ENCODE measurements at regions not wholly inside any gene's neighbourhood (a gene's known extent, or its start where the extent isn't known, plus 50 kb on each side); places are given as distances from the start of the nearest gene placed in this dataset.

DNA sequence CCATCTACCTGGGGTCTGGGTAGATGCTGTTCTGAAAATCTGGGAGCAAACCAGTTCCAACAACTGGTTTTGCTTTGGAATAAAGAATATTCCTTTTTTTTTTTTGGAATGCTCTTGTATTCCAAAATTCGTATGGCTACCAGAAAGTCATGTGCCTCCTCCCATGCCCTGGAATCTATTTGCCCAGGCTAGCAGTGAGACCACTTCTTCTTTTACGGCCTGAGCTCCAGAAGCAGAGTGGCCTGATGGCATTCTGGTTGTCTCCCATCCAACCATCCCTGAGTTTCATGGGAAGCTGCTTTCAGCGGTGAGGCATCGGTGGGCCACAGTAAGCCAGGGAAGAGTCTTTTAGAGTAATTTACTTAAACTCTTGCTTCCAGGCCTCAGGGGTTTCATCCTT lies 113.4 kb upstream of the RAB4A start:
- Histone ChIP-seq H3K4me1 (ENCODE audit: insufficient read depth) (peaks cover 3% of the 10 kb centered on the region), H3K4me3 (no peak overlapping the region), H3K9me2 (replicated peaks; ENCODE audit: insufficient read depth) (no peaks in the 10 kb centered on the region)

DNA sequence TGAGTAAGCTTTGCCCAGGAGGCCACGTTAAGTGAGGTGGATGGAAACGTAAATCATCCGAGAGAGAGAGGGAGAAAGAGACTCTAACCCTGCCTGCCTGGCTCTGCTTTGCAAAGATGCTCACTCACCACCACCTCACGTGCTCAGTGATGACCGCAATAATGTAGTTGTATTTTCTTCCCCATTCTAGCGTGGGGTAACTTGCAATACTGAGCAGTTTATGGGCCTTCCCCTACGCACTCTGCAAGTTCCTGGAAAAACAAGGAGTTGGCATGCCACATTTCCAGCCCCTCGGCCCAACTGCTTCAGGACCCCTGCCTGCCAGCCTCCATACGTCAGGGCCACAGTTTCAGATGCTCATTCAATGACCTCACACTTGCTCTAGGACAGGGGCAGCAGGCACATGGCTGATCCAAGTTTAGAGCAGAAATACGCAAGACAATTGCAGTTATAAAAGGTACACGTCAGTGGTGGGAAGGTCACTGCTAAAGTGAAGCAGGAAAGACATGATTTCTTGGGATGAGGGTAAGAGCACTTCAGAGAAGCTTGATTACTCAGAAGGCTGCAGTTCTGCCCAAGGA lies 112.5 kb upstream of the RAB4A start:
- Histone ChIP-seq H3K9me3 (ENCODE audit: low read depth) (no peaks in the 10 kb centered on the region), H3K36me3 (replicated peaks; ENCODE audit: insufficient read depth, low read depth) (no peaks in the 10 kb centered on the region), H3K4me1 (ENCODE audit: insufficient read depth) (peaks cover 3% of the 10 kb centered on the region), H4K20me1 (ENCODE audit: insufficient read depth, poor library complexity, severe bottlenecking) (no peaks in the 10 kb centered on the region), H3K4me2 (no peak overlapping the region), H3K79me2 (no peaks in the 10 kb centered on the region), H3K27me3 (no peaks in the 10 kb centered on the region), H2AFZ (no peak overlapping the region), H3K27ac (no peak overlapping the region), H3K9me2 (replicated peaks; ENCODE audit: insufficient read depth) (no peaks in the 10 kb centered on the region), H3K4me3 (no peak overlapping the region)
- 77% methylated on average over 11 of the region's 11 CpGs for WGBS (ENCODE audit: low lambda C conversion rate, missing lambda C conversion rate)
- no peak for TF ChIP-seq EZH2 (IDR thresholded peaks at IDR 0.05; ENCODE audit: borderline replicate concordance)
- TF ChIP-seq, protein P1, sequence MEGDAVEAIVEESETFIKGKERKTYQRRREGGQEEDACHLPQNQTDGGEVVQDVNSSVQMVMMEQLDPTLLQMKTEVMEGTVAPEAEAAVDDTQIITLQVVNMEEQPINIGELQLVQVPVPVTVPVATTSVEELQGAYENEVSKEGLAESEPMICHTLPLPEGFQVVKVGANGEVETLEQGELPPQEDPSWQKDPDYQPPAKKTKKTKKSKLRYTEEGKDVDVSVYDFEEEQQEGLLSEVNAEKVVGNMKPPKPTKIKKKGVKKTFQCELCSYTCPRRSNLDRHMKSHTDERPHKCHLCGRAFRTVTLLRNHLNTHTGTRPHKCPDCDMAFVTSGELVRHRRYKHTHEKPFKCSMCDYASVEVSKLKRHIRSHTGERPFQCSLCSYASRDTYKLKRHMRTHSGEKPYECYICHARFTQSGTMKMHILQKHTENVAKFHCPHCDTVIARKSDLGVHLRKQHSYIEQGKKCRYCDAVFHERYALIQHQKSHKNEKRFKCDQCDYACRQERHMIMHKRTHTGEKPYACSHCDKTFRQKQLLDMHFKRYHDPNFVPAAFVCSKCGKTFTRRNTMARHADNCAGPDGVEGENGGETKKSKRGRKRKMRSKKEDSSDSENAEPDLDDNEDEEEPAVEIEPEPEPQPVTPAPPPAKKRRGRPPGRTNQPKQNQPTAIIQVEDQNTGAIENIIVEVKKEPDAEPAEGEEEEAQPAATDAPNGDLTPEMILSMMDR (IDR thresholded peaks at IDR 0.05; ENCODE audit: poor library complexity): no peak
- TF ChIP-seq EZH2phosphoT487 (IDR thresholded peaks at IDR 0.05; ENCODE audit: low read depth, severe bottlenecking, unreplicated experiment): no peak
- DNase-seq (ENCODE audit: low spot score): no peak

More for the DNA sequence above, 113.4 kb upstream of the RAB4A start:
- no peak overlapping the region for H3K4me2 ChIP-seq
- TF ChIP-seq EZH2 (IDR thresholded peaks at IDR 0.05; ENCODE audit: borderline replicate concordance) (no peak), EZH2phosphoT487 (IDR thresholded peaks at IDR 0.05; ENCODE audit: low read depth, severe bottlenecking, unreplicated experiment) (no peak)
- TF ChIP-seq, protein P1 (IDR thresholded peaks at IDR 0.05; ENCODE audit: poor library complexity): no peak
- no peaks in the 10 kb centered on the region for H3K27me3 ChIP-seq
- no peaks in the 10 kb centered on the region for H3K79me2 ChIP-seq
- WGBS (ENCODE audit: low lambda C conversion rate, missing lambda C conversion rate): 93% methylated on average over 4 of the region's 4 CpGs
- no peaks in the 10 kb centered on the region for H3K9me3 ChIP-seq (ENCODE audit: low read depth)
- H4K20me1 ChIP-seq (ENCODE audit: insufficient read depth, poor library complexity, severe bottlenecking): no peaks in the 10 kb centered on the region
- no peaks in the 10 kb centered on the region for H3K36me3 ChIP-seq (replicated peaks; ENCODE audit: insufficient read depth, low read depth)
- no peak for DNase-seq (ENCODE audit: low spot score)
- no peak overlapping the region for H3K27ac ChIP-seq
- H2AFZ ChIP-seq: no peak overlapping the region

DNA sequence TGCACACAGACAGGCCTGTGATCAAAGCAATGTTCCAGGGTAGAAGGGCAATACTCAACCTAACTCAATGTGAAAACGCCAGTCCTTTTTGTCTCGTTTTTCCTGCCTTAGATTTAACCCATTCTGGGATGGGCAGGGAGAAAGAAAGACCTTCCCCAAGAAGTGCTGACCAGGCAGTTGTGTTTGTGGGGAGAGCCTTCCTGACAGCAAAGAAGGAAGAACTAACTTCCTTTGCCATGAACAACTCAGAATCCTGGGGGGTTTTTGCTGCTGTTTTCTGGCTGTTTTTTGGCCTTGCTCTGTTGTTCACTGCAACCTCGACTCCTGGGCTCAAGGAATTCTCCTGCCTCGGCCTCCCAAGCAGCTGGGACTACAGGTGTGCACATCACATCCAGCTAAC lies 112.0 kb upstream of the RAB4A start:
- DNase-seq (ENCODE audit: low spot score): no peak
- Histone ChIP-seq H2AFZ (no peak overlapping the region), H3K4me3 (no peak overlapping the region), H4K20me1 (ENCODE audit: insufficient read depth, poor library complexity, severe bottlenecking) (no peaks in the 10 kb centered on the region), H3K36me3 (replicated peaks; ENCODE audit: insufficient read depth, low read depth) (no peaks in the 10 kb centered on the region), H3K4me1 (ENCODE audit: insufficient read depth) (peaks cover 3% of the 10 kb centered on the region), H3K9me3 (ENCODE audit: low read depth) (no peaks in the 10 kb centered on the region), H3K9me2 (replicated peaks; ENCODE audit: insufficient read depth) (no peaks in the 10 kb centered on the region), H3K27ac (no peak overlapping the region), H3K27me3 (no peaks in the 10 kb centered on the region), H3K79me2 (no peaks in the 10 kb centered on the region), H3K4me2 (no peak overlapping the region)
- WGBS (ENCODE audit: low lambda C conversion rate, missing lambda C conversion rate): 70% methylated on average over 4 of the region's 4 CpGs
- no peak for TF ChIP-seq EZH2phosphoT487 (IDR thresholded peaks at IDR 0.05; ENCODE audit: low read depth, severe bottlenecking, unreplicated experiment)
- no peak for TF ChIP-seq EZH2 (IDR thresholded peaks at IDR 0.05; ENCODE audit: borderline replicate concordance)
- TF ChIP-seq, protein P1 (IDR thresholded peaks at IDR 0.05; ENCODE audit: poor library complexity): no peak

Data from hepatocyte (in vitro differentiated cells).